CD4-positive, alpha-beta T cell treated with Interleukin-1 beta for 1 hour (primary cell): ENCODE measurements at regions not wholly inside any gene's neighbourhood (a gene's known extent, or its start where the extent isn't known, plus 50 kb on each side); places are given as distances from the start of the nearest gene placed in this dataset.

ENCODE experiments used
- DNase-seq, 2 donors: peaks; one replicate each; pipeline ENCODE4 v3.0.0-alpha.2; 2020 to 2022

GRCh38 chr5:158285698-158286097 lies 426.8 kb upstream of the CLINT1 start:
- DNase-seq = no peak

- DNase-seq = no peak
Observed at GRCh38 chr5:158284242-158284641, 425.3 kb upstream of the CLINT1 start.

DNA sequence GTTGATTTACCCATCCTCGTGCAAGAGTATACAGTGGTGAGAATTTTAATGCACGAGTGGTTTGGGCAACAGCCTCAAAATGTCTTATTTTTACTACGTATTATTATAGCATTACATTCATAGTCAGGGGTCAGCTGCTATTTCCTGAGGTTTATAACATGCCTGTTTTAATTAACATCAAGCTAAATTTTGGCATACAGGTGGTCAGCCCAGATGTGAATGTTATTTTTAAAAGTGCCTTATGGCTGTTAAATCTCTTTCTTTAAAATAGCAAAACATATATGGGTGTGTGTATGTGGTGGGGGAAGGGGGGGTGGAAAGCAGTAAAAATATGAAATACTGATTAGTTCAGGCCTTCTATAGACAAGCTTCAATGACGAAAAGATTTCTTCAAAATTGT lies 424.5 kb upstream of the CLINT1 start:
- no peak for DNase-seq

DNA sequence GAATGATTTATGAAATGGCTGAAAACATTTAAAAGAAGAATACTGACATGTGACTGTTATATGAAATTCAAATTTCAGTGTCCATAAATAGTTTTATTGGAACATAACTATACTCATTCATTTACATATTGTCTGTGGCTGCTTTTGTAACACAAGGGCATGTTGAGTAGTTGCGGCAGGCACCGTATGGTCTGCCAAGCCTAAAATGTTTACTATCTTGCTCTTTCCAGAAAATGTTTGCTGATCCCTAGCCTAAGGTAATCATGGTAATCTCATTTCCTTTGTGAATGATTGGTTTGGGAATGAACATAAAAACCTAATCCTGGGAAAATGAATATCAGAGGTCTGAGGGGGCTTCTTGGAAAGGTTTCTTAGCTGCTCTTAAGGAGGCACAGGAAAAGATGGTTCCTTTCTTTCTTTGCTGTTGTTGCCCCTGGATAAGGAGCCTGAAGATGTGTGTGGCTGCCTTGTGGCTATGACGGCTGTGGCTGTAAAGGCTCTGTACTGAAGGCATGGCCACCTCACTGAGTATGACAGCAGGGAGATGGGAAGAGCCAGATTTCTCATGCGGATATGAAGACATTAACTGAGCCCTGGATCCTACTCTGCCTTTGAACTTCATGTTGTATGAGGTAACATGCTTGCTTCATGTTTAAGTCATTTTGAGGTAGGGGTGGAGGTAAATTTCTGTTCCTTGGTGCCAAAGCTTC lies 419.4 kb upstream of the CLINT1 start:
- no peak for DNase-seq

- DNase-seq = no peak
Observed at GRCh38 chr5:158277276-158277675, 418.3 kb upstream of the CLINT1 start.

DNA sequence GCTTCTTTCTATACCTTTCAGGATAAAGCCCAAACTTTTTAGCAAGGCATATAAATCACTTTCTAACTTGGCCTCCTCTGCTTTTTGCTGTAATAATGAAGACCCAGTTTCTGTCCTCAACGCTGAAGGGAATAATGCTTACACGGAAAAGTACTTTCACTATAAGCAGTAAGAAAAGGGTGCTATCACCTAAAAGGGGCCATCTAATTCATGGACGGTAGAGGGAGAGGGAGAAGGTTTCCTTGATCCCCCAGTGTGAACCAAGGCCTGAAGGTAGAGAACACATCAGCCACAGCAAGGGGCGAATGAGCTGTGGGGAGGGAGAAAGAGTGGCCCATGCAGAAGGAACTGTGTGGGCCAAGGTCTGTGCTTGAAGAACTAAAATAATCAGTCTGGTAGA lies 417.7 kb upstream of the CLINT1 start:
- DNase-seq = no peak

DNA sequence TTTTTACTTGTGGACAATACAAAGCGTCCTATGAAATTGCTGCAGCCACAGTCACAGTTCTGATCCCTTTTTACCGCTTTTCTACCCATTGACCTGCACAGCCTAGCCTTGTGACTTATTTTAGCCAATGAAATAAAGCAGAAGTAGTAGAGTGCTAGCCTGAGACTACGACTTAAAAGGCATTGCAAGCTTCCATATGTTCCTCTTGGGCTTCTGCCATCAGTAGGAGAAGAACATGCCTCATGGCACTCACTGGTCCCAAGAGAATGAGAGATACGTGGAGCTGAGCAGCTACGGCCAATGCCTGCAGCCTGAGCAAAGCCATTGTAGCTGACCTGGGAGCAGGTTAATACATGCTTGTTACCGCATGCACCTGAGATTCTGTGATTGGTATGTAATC lies 416.6 kb upstream of the CLINT1 start:
- DNase-seq = no peak

DNA sequence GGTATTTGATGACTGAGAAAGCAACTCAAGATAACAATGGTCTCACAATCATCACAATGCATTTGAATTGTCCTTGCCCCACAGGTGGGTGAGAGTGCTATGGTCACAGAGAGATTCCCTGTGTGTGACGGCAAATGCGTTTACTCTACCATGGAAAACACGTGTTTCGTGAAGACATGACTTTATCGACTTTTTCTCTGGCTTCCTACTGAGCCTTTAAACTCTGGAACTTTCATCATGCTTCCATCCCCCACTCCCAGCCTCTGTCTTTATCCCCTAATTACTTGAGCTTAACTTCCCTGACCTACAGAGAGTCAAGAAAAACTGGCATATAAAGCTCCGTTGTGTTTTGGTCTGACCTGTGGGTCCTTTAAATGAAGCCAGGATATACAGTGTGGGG lies 414.1 kb upstream of the CLINT1 start:
- no peak for DNase-seq

GRCh38 chr5:158272409-158272808 lies 413.5 kb upstream of the CLINT1 start:
- no peak for DNase-seq

- no peak for DNase-seq
Observed at GRCh38 chr5:158270996-158271554, 412.1 kb upstream of the CLINT1 start.

- no peak for DNase-seq
Observed at GRCh38 chr5:158268286-158268685, 409.3 kb upstream of the CLINT1 start.

DNA sequence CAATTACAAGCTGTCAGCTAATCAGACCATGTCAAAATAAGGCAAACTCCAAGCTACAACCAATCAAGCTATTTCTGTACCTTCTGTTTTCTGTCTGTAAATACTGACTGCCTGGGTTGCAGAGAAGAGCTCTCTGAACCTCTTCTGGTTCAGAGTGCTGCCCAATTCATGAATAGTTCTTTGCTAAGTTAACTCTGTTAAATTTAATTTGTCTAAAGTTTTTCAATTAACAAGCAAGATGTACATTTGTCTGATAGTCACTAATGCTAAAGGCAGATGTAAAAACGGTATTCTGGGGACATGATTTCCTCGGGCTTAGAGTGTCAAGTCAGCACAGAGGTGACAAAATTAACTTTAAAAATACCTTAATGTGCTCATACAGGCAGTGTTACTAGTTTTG lies 408.3 kb upstream of the CLINT1 start:
- no peak for DNase-seq

DNA sequence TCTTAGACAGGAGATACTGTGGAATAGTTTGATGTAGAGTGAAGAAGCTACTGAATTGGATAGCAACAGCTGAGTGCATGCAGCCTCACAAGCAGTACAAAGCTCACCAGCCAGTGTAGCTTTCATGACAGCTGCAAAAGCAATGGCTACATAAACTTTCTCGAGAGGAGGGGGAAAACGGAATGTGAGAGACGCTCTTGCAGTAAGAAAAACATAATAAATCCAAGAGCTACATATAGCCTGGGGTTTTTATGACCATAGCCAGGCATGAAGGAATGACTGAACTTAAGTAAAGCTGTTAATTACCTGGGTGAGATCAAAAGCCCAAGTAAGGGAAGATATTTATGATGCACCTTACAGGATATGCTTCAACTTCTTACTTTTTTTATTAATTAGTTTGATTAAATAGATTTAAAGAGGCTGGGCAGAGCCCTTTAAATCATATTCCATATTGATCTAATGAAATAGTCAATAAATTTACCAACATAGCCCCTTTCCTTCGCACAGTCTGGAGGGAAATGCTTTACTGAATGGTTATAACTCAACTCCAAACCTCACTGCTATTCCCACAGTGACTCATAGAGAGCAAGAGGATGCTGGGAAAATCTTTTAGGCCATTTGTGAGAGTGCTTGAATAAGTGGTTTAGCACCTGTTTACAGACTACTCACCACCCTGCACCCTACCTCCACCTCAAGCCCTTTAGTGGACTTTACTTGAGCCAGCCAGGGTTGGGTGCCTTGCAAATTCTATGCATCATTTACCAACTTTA lies 407.2 kb upstream of the CLINT1 start:
- DNase-seq = no peak

DNA sequence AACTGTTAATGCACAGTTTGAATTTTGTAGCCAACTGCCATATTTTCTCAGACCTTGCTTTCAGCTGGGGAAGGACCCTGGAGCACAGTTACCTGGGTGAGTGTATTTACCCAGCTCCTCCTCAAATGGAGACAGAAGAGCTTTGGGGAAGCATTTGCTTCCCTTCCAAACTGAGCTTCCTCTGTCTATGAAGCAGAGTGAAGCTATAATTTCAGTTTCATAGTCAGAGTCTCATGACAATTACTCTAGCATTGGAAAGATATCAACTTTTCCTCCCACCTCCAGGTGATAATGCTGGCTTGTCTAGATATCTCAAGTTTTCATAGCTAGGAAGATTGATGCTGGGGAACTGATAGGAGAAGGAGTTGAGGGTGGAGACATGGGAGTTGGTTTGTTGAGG lies 406.4 kb upstream of the CLINT1 start:
- DNase-seq = no peak

- no peak for DNase-seq
Observed at GRCh38 chr5:158264264-158264663, 405.3 kb upstream of the CLINT1 start.

- DNase-seq = no peak
Observed at GRCh38 chr5:158261674-158262367, 402.9 kb upstream of the CLINT1 start.

GRCh38 chr5:158256096-158256495 lies 397.2 kb upstream of the CLINT1 start:
- no peak for DNase-seq

DNA sequence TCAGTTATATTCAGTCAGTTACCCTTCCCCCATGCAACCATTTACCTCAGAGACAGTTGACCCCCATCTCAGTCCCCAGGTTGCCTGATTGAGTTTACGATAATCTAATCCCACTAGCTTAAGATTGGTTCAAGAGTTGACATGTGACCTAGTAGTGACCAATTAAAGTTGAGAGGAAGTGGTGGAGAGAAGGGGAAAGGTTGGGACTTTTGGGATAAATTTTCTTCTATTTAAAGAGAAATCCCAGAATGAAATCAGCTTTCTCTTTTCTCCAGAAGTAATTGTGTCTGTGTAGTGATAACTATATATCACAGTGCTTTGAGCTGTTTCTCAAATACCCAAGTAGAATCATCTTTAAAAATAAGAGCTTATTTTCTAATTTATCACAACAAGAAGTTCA lies 396.7 kb upstream of the CLINT1 start:
- no peak for DNase-seq

GRCh38 chr5:158246661-158247060 lies 387.7 kb upstream of the CLINT1 start:
- no peak for DNase-seq

GRCh38 chr5:158245513-158245912 lies 386.6 kb upstream of the CLINT1 start:
- DNase-seq = no peak

- no peak for DNase-seq
Observed at GRCh38 chr5:158244882-158245281, 385.9 kb upstream of the CLINT1 start.

- no peak for DNase-seq
Observed at GRCh38 chr5:158236511-158237335, 377.8 kb upstream of the CLINT1 start.

GRCh38 chr5:158235159-158235547 lies 376.2 kb upstream of the CLINT1 start:
- DNase-seq = no peak
